Erythroblast (primary cell): ENCODE measurements at regions not wholly inside any gene's neighbourhood (a gene's known extent, or its start where the extent isn't known, plus 50 kb on each side); places are given as distances from the start of the nearest gene placed in this dataset.

Experiments
- DNase-seq, 2 experiments: peaks; one replicate each; lab custom pipeline; 2025; lab: John Stamatoyannopoulos, UW
- GATA1 ChIP-seq: IDR thresholded peaks from 2 replicates; pipeline ENCODE4 v1.6.1; 2011; ENCODE audit warnings: low read depth, mild to moderate bottlenecking, control low read depth, low read length, moderate library complexity
- POLR2A ChIP-seq: IDR thresholded peaks from 2 replicates; pipeline ENCODE4 v1.6.1; 2011; ENCODE audit warnings: mild to moderate bottlenecking, low read length

DNA sequence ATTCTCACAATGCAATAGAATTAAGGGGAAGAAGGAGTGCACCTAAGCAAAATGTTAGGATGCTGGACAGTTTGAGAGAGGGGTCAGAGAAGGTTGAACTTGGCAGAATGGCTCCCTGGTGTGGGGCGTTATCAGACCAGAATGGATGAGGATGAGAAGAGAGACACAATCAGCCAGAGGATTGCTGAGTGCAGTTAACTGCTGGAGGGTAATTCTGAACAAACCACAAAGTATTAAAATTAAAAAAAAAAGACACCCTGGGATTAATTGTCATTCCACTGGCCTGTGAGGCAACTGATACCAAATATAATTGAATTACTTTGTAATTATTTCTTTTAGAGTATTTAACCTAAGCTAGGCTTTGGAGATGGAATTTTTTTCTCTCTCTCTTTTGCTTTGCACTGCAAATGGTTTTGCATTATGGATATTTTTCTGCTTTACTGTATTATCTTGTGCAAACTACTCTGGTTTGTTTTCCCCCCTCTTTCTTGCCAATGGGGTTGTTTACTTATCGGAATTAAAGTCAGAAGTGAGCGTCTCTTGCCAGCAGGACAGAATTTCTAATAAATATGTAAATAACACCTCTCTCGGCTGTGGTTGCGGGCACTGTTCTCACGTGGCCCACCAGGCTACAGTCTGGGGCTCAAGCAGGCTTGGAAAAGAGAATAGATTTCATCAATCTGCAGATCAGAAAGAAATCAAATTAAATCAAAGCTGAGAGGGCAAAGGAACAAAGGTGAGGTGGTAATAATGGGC is 572.9 kb upstream of the CAMK1G start:
- TF ChIP-seq POLR2A (no peak), GATA1 (no peak)
- DNase-seq, result no peak

GRCh38 chr1:209012443-209013196 is 570.9 kb upstream of the CAMK1G start:
- DNase-seq, result no peak
- TF ChIP-seq GATA1 (no peak), POLR2A (no peak)

DNA sequence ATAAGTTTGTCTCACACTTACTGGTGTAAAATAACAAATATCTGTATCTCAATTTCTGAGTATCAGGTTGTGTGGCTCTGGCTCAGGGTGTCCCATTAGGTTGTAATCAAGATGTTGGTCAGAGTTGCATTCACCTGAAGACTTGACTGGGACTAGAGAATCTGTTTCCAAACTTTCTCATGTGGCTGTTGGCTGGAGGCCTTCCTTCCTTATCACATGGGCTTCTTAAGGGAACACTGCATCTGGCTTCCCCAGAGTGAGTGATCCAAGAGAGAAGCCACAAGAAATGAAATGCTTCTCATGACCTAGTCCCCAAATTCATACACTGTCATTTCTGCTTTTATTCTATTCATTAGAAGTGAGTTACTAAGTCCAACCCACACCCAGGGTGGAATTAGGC is 568.4 kb upstream of the CAMK1G start:
- DNase-seq, result no peak
- TF ChIP-seq POLR2A, result no peak

GRCh38 chr1:209021622-209022021 is 561.9 kb upstream of the CAMK1G start:
- DNase-seq, result no peak
- TF ChIP-seq GATA1 (no peak), POLR2A (no peak)

- TF ChIP-seq POLR2A, result no peak
- TF ChIP-seq GATA1, result no peak
- no peak for DNase-seq
Observed at GRCh38 chr1:209023790-209024189, 559.7 kb upstream of the CAMK1G start.

DNA sequence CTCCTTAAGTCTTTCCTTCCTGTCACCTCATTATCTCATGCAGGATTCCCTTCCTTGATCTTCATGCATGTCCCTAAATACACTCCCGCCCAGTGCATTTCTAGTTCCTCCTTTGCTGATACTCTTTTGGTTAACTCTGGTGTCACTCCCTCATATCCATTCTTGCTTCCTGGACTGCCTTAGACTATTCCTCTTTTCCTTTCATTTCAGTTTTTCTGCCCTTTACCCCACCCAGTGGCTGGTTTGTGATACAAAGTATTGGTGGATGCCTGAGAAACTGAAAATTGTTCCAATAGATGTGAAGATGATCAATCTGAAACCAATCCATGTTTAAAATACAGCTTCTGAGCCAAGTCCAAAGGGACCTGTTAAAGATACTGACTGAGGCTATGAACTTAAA is 553.8 kb upstream of the CAMK1G start:
- no peak for TF ChIP-seq GATA1
- TF ChIP-seq POLR2A, result no peak
- DNase-seq, result no peak

GRCh38 chr1:209030454-209031167 is 552.9 kb upstream of the CAMK1G start:
- no peak for DNase-seq
- TF ChIP-seq POLR2A (no peak), GATA1 (no peak)

DNA sequence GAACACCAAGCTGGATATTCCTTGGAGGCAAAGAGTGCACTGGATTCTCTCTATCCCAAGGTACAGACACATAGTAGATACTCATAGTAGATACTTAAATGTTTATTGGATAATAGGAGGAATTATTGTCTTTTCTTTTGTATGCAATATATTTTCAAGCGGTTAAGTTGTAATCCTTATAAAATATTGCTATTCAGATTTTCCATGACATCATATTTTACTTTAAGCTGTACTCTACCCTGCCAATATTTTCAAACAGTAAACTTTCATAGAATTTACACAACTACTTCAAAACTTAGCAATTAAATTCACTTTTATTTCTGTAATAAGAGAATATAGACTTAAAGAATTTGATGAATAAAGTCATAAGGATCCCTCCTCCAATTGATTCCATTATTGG is 546.5 kb upstream of the CAMK1G start:
- TF ChIP-seq GATA1, result no peak
- no peak for TF ChIP-seq POLR2A
- DNase-seq, result no peak

DNA sequence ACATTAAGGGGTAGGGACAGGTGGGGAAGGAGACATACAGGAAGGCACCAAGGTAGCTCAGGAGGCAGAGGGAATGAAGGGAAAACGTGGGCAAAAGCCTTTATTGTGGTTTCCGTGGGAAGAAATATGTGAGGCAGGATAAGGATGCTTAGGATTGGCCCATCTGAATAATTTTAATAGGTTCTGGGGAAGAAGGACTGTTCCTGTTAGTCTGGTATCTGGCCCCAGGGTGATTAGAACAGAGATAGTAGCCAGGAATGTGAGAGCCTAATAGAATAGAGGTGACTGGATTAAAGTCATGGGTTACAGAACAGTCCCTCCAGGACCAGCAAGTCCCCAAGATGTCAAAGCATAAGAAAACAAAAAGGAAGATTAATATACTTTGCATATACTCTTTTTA is 545.2 kb upstream of the CAMK1G start:
- TF ChIP-seq POLR2A (no peak), GATA1 (no peak)
- no peak for DNase-seq

- TF ChIP-seq POLR2A (no peak), GATA1 (no peak)
- no peak for DNase-seq
Observed at GRCh38 chr1:209038735-209039134, 544.8 kb upstream of the CAMK1G start.

- no peak for DNase-seq
- TF ChIP-seq GATA1, result no peak
- no peak for TF ChIP-seq POLR2A
Observed at GRCh38 chr1:209040351-209040750, 543.2 kb upstream of the CAMK1G start.

DNA sequence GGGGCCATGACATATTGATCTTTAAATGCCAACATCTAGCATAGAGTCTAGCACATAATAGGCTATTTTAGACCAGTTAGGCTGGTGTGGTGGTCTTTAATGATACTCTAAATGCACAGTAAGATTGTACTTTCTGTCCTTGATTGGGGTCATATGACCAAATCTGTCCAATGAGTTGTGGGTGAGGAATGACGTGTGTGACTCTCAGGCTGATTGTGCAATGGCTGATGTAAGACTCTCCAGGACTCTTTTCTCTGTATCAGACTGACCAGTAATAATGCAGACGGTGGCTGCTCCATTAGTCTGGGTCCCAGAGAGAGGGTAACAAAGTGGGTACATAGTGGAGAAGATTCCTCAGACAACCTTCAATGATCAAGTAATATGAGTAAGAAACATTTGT is 541.6 kb upstream of the CAMK1G start:
- TF ChIP-seq POLR2A (no peak), GATA1 (no peak)
- no peak for DNase-seq

DNA sequence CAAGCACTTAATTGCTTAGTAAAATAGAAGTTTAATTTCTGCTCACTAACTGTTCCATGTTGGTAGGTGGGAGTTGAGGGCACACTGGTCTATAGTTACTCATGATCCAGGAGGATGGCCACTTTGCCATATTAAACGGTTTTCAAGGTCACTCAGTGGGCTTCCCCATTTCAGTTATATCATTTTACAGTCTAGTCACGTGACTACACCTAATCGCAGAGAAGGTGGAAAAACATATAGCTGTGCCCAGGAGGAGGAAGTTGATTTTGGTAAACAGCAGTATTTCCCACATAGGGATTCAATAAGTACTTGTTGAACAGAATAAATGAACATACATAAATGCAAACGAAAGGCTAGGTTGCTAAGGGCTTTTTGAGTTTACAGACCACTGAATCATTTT is 541.1 kb upstream of the CAMK1G start:
- DNase-seq, result no peak
- no peak for TF ChIP-seq GATA1
- no peak for TF ChIP-seq POLR2A
